Gastroesophageal sphincter (tissue), 4 donors: ENCODE measurements at regions not wholly inside any gene's neighbourhood (a gene's known extent, or its start where the extent isn't known, plus 50 kb on each side); places are given as distances from the start of the nearest gene placed in this dataset.

ENCODE experiments used
- ATAC-seq: fragments of 150-250 bp; one replicate; pipeline ENCODE4 v1.9.1; 2016; ENCODE audit warnings: mild to moderate bottlenecking, moderate library complexity
- H3K27ac ChIP-seq, 4 donors: fragments of 200-600 bp; sonication (generic) in 3 of 4; 1 replicate in 3 of 4; 2 replicates in 1 of 4; pipeline ENCODE4 v1.5.1; 2016 to 2019
- H3K27me3 ChIP-seq: fragments of 200-600 bp; sonication (generic); one replicate; pipeline ENCODE4 v1.5.1; 2019
- H3K36me3 ChIP-seq, 2 donors: fragments of 200-600 bp; sonication (generic); one replicate each; pipeline ENCODE4 v1.5.1; 2019; ENCODE audit warnings: control low read depth in 1 of 2
- H3K4me1 ChIP-seq, 3 donors: fragments of 200-600 bp; sonication (generic); 1 replicate in 2 of 3; 2 replicates in 1 of 3; pipeline ENCODE4 v1.5.1; 2016 to 2019; ENCODE audit warnings: control low read depth in 2 of 3
- H3K4me3 ChIP-seq, 2 donors: fragments of 200-600 bp; sonication (generic); one replicate each; pipeline ENCODE4 v1.5.1; 2019; ENCODE audit warnings: mild to moderate bottlenecking in 1 of 2, moderate library complexity in 1 of 2
- H3K9me3 ChIP-seq, 3 donors: fragments of 200-600 bp; sonication (generic); one replicate each; pipeline ENCODE4 v1.5.1; 2017 to 2019; ENCODE audit warnings: control low read depth in 2 of 3
- EP300 ChIP-seq: sonication (generic); formaldehyde crosslinking; IDR thresholded peaks from one replicate; pipeline ENCODE4 v1.6.1; 2017; ENCODE audit warnings: antibody characterized with exemption, mild to moderate bottlenecking
- POLR2A ChIP-seq, 2 donors: fragments of 450-650 bp; IDR thresholded peaks; one replicate each; pipeline ENCODE4 v1.6.1; 2017; ENCODE audit warnings: antibody characterized with exemption in 2 of 2, mild to moderate bottlenecking in 2 of 2, moderate library complexity in 1 of 2
- POLR2AphosphoS5 ChIP-seq: sonication (generic); formaldehyde crosslinking; IDR thresholded peaks from one replicate; pipeline ENCODE4 v1.6.1; 2017; ENCODE audit warnings: antibody characterized with exemption
- WGBS, 2 donors: methylation state at CpG; one replicate each; pipeline ENCODE4 v1.1.5; 2018; ENCODE audit warnings: low coverage in 1 of 2; 5-methylcytosine and 5-hydroxymethylcytosine counted together
- TF ChIP-seq, protein P1 (sequence below), 4 experiments: fragments of 200-600 bp in 2 of 4; fragments of 450-650 bp in 2 of 4; sonication (generic) in 1 of 4; IDR thresholded peaks; one replicate each; pipeline ENCODE4 v1.5.1; 2017 to 2019; ENCODE audit warnings: antibody characterized with exemption in 4 of 4, mild to moderate bottlenecking in 2 of 4, moderate library complexity in 2 of 4

DNA sequence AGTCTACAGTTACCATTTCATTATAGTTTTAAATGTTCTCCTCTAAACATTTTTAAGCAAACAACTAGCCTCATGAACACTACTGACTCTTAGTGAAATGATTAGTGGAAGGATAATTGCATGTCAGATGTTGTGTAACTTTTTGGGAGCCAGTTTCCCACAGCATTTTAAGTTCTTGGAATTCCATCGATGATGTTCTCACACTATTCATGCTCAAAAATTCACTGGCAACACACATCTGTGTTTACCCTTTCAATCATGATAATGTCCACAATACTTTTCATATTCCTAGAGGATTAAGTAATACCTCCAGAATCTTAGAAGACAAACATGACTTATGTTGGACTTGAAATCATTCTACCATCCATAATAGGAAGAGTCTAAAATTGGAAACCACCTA, 678.1 kb upstream of the ID4 start:
- WGBS, 2 donors = 17% methylated on average over 1 of the region's 1 CpG
- peak; percentile 80 for ATAC-seq
- Histone ChIP-seq H3K4me1 (peaks cover 2 to 41% (median 6%) of the 10 kb centered on the region in 3 donors), H3K4me3 (no peak overlapping the region), H3K27me3 (no peaks in the 10 kb centered on the region), H3K27ac (peak overlapping the region in 1 of 4 donors; percentile 39), H3K9me3 (no peaks in the 10 kb centered on the region), H3K36me3 (no peaks in the 10 kb centered on the region)
- TF ChIP-seq POLR2A (IDR thresholded peaks at IDR 0.05) = no peak
- TF ChIP-seq POLR2AphosphoS5 = peak; percentile 69

DNA sequence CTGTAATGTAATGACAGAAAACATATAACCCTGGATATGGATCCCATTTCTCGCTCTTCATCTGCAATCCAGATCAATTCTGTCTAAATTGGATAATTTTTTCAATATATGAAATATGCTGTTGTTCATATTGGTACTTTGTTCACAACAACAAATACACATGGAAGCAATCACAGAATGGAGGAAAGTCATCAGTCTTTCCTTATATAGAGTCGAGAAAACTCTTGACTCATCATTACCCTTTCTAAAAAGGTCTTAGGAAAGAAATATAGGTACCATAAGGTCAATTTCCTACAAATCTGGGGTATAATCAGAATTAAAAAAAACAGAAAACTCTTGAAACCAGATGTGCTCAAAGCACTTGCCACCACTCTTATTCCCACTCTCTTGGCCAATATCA, 677.6 kb upstream of the ID4 start:
- ATAC-seq = no peak
- Histone ChIP-seq H3K4me3 (no peak overlapping the region), H3K4me1 (peaks cover 2 to 36% (median 6%) of the 10 kb centered on the region in 3 donors), H3K27me3 (no peaks in the 10 kb centered on the region), H3K36me3 (no peaks in the 10 kb centered on the region), H3K9me3 (no peaks in the 10 kb centered on the region), H3K27ac (peak overlapping the region in 1 of 4 donors; percentile 39)
- TF ChIP-seq POLR2AphosphoS5 = no peak
- WGBS, 2 donors = 79 to 88% methylated on average over 2 of the region's 2 CpGs

DNA sequence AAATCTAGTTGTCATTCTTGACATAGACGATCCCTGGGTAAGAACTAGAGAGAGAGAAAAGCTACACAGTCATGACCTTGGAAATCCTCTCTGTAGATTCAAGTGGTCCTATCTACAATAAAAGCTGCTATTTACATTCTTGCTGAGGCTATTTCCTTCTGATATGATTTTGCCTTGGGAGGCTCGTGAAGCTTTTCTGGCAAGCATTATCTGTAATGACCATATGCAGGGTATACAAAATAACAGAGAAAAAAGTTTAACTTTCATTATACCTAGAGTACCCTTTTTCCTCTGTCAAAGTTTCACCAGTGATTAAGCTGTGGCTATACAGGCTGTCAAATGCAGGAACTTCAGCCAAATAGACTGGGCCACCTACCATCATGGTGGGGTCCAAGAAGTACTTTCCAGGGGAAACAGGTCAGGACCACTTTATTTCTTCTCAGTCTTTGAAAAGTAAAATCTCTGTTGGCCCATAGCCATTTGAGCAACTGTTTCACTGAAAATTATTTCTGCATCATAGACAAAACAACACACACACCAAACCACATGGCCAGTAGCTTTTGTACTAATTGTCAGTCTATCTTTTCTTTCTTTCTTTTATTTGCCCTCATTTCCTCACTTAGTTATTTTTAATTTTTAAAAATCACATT, 677.0 kb upstream of the ID4 start:
- no peak for ATAC-seq
- Histone ChIP-seq H3K36me3 (no peaks in the 10 kb centered on the region), H3K4me3 (no peak overlapping the region), H3K27me3 (no peaks in the 10 kb centered on the region), H3K27ac (no peak overlapping the region), H3K4me1 (peaks cover 2 to 30% (median 6%) of the 10 kb centered on the region in 3 donors), H3K9me3 (no peaks in the 10 kb centered on the region)
- TF ChIP-seq, protein P1, sequence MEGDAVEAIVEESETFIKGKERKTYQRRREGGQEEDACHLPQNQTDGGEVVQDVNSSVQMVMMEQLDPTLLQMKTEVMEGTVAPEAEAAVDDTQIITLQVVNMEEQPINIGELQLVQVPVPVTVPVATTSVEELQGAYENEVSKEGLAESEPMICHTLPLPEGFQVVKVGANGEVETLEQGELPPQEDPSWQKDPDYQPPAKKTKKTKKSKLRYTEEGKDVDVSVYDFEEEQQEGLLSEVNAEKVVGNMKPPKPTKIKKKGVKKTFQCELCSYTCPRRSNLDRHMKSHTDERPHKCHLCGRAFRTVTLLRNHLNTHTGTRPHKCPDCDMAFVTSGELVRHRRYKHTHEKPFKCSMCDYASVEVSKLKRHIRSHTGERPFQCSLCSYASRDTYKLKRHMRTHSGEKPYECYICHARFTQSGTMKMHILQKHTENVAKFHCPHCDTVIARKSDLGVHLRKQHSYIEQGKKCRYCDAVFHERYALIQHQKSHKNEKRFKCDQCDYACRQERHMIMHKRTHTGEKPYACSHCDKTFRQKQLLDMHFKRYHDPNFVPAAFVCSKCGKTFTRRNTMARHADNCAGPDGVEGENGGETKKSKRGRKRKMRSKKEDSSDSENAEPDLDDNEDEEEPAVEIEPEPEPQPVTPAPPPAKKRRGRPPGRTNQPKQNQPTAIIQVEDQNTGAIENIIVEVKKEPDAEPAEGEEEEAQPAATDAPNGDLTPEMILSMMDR (IDR thresholded peaks at IDR 0.05) = no peak
- no peak for TF ChIP-seq EP300
- no peak for TF ChIP-seq POLR2A (IDR thresholded peaks at IDR 0.05)
- no peak for TF ChIP-seq POLR2AphosphoS5
- 31 to 38% methylated on average over 2 of the region's 2 CpGs for WGBS, 2 donors

DNA sequence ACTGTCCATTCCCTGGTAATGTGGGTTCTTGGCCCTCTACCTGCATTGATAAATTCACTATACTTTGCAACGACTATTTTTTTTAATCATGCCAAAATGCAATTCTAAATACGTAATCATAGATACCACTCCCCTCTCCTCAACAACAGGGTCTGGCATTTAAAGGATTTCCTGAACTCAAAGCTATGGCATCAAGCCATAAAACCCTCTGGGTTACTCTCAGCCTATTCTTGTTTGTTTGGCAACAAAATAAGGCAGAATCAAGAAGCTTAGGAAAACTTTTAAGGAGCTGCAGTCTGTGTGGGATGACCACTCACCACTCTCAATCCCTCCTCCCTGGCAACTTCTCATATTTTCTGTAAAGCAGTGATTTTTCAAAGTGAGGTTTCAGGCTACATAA, 669.9 kb upstream of the ID4 start:
- H3K9me3 ChIP-seq = no peaks in the 10 kb centered on the region
- no peaks in the 10 kb centered on the region for H3K27me3 ChIP-seq
- H3K4me1 ChIP-seq = no peaks in the 10 kb centered on the region
- WGBS, 2 donors = 18 to 30% methylated on average over 2 of the region's 2 CpGs
- H3K4me3 ChIP-seq = no peak overlapping the region
- H3K27ac ChIP-seq = no peak overlapping the region
- TF ChIP-seq POLR2A (IDR thresholded peaks at IDR 0.05) = no peak
- TF ChIP-seq EP300 = no peak
- no peak for TF ChIP-seq POLR2AphosphoS5
- TF ChIP-seq, protein P1 (IDR thresholded peaks at IDR 0.05) = no peak
- ATAC-seq = no peak
- no peaks in the 10 kb centered on the region for H3K36me3 ChIP-seq

DNA sequence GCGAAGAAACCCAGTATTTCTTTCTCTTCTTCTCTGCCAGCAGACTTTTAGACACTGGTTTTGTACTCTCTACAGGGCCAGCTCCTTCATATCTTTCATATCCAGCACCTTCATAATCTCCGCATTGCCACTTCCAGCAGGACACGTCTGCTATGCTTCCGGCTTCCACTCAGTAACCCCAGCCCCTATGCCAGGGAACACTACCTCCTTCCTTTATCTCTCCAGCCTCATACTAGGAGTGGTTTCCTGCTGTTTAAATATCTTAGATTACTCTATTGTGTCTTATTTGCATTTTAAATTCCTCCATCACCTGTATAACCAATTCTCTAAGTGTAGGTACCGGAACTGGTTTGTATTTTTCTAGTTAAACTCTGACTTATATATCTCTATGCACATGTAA, 667.8 kb upstream of the ID4 start:
- no peaks in the 10 kb centered on the region for H3K36me3 ChIP-seq
- no peak for ATAC-seq

DNA sequence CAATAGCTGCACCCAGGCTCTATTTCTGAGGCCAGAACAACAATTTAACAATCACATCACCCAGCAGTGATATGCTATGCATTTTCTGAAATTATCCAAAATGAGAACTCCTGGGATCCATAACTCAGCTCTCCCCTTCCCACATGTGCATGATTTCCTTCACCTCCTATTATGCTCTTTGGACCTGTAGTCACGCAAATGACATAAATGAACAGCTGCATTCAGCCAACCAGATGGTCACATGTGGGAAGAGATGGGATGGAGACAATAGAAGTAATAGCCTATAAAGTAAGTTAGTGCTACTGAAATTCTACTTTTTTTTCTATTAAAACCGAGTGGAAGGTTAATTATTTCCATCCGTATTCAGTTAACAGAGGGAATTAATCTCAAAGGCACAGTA, 662.1 kb upstream of the ID4 start:
- H3K36me3 ChIP-seq = no peaks in the 10 kb centered on the region
- no peak for ATAC-seq
- TF ChIP-seq, protein P1 (IDR thresholded peaks at IDR 0.05) = no peak
- TF ChIP-seq EP300 (no peak), POLR2AphosphoS5 (no peak)
- no peaks in the 10 kb centered on the region for H3K27me3 ChIP-seq
- peaks cover 0 to 8% (median 0%) of the 10 kb centered on the region in 3 donors for H3K9me3 ChIP-seq
- no peak overlapping the region for H3K27ac ChIP-seq
- no peaks in the 10 kb centered on the region for H3K4me1 ChIP-seq
- 74 to 81% methylated on average over 3 of the region's 3 CpGs for WGBS, 2 donors
- H3K4me3 ChIP-seq = no peak overlapping the region

More for the DNA sequence above, 667.8 kb upstream of the ID4 start:
- Histone ChIP-seq H3K4me1 (no peaks in the 10 kb centered on the region), H3K4me3 (no peak overlapping the region), H3K9me3 (no peaks in the 10 kb centered on the region), H3K27ac (no peak overlapping the region), H3K27me3 (no peaks in the 10 kb centered on the region)
- 87 to 94% methylated on average over 5 of the region's 5 CpGs for WGBS, 2 donors
- TF ChIP-seq, protein P1 (IDR thresholded peaks at IDR 0.05) = no peak
- TF ChIP-seq POLR2AphosphoS5 (no peak), POLR2A (IDR thresholded peaks at IDR 0.05) (no peak), EP300 (no peak)
